ENCODE measurements at regions not wholly inside any gene's neighbourhood (a gene's known extent, or its start where the extent isn't known, plus 50 kb on each side); places are given as distances from the start of the nearest gene placed in this dataset.
A peak's percentile ranks its signal among the peaks of the same experiment; 100 is the strongest.

DNA sequence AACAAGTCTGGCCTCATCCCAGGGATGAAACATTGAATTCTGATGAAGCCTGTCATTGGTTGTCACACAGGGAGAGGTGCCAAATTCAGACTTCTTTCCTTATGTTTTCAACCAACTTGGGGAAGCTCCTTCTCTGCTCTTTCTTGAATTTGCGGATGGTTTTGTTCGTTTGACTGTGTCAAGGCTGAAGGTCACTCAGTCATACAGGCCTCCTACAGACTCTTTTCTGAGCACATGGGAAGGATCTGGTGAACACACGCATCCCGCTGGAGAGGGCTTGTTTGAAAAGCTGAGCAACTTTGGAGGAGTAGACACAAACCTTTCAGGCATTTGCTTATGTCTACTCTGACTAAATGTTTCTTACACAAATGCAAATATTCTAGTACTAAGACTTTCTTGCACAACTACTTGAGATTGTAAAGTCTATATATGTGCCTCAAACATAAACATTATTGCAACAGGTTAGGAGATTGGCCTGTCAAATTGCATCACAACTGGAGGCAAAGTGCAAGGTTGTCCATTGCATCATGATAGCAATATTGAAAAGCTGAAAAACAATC, 151.5 kb upstream of the NR3C1 start:
- intact Hi-C loops (cut with micrococcal nuclease) (no loop called here), in situ Hi-C loops (cut with MboI) (no loop called here)
- ChIA-PET POLR2A (no interaction called here), CTCF (ENCODE audit: low intra/inter-chr PET ratio) (no interaction called here)
- no peak for TF ChIP-seq C11orf30 (IDR thresholded peaks at IDR 0.05; ENCODE audit: low read depth)
- TF ChIP-seq CEBPG (CRISPR knock-in tag; IDR thresholded peaks at IDR 0.05) = no peak
- peak; percentile 78 to 84 for TF ChIP-seq CEBPG (tag; conservative IDR thresholded peaks at IDR 0.05 in 1 of 2, IDR thresholded peaks at IDR 0.05 in 1 of 2)
- TF ChIP-seq, protein P1, sequence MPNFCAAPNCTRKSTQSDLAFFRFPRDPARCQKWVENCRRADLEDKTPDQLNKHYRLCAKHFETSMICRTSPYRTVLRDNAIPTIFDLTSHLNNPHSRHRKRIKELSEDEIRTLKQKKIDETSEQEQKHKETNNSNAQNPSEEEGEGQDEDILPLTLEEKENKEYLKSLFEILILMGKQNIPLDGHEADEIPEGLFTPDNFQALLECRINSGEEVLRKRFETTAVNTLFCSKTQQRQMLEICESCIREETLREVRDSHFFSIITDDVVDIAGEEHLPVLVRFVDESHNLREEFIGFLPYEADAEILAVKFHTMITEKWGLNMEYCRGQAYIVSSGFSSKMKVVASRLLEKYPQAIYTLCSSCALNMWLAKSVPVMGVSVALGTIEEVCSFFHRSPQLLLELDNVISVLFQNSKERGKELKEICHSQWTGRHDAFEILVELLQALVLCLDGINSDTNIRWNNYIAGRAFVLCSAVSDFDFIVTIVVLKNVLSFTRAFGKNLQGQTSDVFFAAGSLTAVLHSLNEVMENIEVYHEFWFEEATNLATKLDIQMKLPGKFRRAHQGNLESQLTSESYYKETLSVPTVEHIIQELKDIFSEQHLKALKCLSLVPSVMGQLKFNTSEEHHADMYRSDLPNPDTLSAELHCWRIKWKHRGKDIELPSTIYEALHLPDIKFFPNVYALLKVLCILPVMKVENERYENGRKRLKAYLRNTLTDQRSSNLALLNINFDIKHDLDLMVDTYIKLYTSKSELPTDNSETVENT (CRISPR knock-in tag; IDR thresholded peaks at IDR 0.05) = no peak
- no peak for TF ChIP-seq TGIF2 (CRISPR knock-in tag; IDR thresholded peaks at IDR 0.05)
- TF ChIP-seq, protein P2, sequence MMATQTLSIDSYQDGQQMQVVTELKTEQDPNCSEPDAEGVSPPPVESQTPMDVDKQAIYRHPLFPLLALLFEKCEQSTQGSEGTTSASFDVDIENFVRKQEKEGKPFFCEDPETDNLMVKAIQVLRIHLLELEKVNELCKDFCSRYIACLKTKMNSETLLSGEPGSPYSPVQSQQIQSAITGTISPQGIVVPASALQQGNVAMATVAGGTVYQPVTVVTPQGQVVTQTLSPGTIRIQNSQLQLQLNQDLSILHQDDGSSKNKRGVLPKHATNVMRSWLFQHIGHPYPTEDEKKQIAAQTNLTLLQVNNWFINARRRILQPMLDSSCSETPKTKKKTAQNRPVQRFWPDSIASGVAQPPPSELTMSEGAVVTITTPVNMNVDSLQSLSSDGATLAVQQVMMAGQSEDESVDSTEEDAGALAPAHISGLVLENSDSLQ (IDR thresholded peaks at IDR 0.05) = no peak
- TF ChIP-seq CEBPB (tag; IDR thresholded peaks at IDR 0.05) = peak; percentile 56
- FAIRE-seq = no peak
- H3K27me3 ChIP-seq (ENCODE audit: control insufficient read depth in 2 of 2, insufficient read depth in 2 of 2, low read length in 2 of 2) = no peaks in the 10 kb centered on the region; a peak in 1 of 5 replicates
- no peaks in the 10 kb centered on the region for H3K4me1 ChIP-seq (replicated peaks in 1 of 2; ENCODE audit: control insufficient read depth in 2 of 2, insufficient read depth in 2 of 2, low read length in 2 of 2)
- no peaks in the 10 kb centered on the region for H3K9me1 ChIP-seq (ENCODE audit: control insufficient read depth, insufficient read depth, low read length)
- no peak overlapping the region for H3K9ac ChIP-seq (ENCODE audit: insufficient read depth in 1 of 2, low read depth in 2 of 2, low read length in 2 of 2)
- H2AFZ ChIP-seq (ENCODE audit: low read depth, low read length) = no peak overlapping the region
- H3K4me3 ChIP-seq = no peak overlapping the region
- H3K79me2 ChIP-seq (ENCODE audit: control insufficient read depth, insufficient read depth, low read length) = no peaks in the 10 kb centered on the region
- H3K27ac ChIP-seq (ENCODE audit: extremely low read depth, low read depth, low read length) = no peak overlapping the region
- no peak for DNase-seq (ENCODE audit: extremely low read depth in 1 of 4, low spot score in 3 of 4)
- H3K36me3 ChIP-seq (ENCODE audit: control insufficient read depth, insufficient read depth, low read length) = no peaks in the 10 kb centered on the region
- ATAC-seq = no peak
- 3% methylated on average over 4 of the region's 4 CpGs for WGBS (ENCODE audit: insufficient coverage, low coverage, missing lambda C conversion rate)
- H3K9me3 ChIP-seq (replicated peaks; ENCODE audit: control insufficient read depth, insufficient read depth, low read depth, low read length) = no peaks in the 10 kb centered on the region
- H3K4me2 ChIP-seq (ENCODE audit: insufficient read depth, low read length) = no peak overlapping the region
- no peaks in the 10 kb centered on the region for H4K20me1 ChIP-seq (replicated peaks; ENCODE audit: control insufficient read depth, insufficient read depth, low read length)
- BruUV-seq (replicated peaks) = no TSS peak

Measured in K562 (cell line).